ENCODE measurements at regions not wholly inside any gene's neighbourhood (a gene's known extent, or its start where the extent isn't known, plus 50 kb on each side); places are given as distances from the start of the nearest gene placed in this dataset.

DNA sequence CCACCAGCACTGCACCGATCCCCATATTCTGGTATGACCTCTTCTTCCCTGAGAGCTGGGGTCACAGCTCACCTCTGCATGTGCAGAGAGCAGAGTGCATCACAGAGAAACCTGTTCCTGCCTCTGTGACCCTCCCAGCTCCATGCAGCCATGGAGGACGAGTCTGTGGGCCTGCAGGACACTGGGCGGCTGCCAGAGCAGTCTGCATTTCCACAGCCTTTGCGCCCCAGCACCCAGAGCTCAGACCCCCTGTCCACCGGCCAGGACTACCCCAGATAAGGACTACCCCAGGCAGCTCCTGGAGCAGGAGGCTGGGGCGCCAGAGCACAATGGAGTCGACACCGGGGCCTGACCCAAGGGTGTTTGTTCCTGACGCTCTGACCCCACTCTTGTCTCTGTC is 308.1 kb upstream of the IRX1 start:
- no peak for FAIRE-seq
- DNase-seq (ENCODE audit: low spot score) = no peak

DNA sequence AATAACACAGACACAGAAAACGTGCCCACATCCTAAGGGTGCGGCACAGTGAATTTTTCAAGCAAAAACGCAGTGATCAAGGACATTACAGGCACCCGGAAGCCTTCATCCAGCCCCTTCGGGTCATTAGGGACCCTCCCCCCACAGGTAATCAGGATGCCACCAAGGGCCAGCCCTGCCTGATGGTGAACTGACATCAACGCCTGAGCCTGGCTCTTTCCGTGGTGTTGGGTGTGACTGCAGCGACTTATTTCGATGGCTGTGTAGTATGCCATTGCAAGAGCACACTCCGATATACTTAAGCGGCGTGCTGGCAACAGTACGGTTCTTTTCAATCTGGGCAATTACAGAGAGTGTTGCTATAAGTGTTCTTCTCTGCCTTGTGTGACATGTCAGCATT is 310.0 kb upstream of the IRX1 start:
- DNase-seq (ENCODE audit: low spot score) (no peak), FAIRE-seq (no peak)

DNA sequence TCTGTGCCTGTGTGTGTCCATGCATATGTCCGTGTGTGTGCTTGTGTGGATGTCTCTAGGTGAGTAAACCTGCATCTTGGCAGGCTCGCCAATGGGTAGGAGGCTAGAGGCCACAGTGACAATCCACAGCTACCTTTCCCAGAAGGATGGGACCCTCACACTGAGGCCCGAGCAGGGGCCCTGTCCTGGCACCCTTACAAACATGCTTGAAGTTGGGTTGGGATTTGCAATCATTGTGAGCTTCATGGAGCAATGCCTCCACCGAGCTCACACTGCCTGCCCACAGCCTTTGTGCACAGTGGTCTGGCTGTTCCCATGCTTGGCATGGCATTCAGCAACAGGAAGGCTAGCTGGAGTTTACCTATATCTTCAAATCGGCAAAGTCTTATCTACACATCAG is 311.1 kb upstream of the IRX1 start:
- no peak for FAIRE-seq

DNA sequence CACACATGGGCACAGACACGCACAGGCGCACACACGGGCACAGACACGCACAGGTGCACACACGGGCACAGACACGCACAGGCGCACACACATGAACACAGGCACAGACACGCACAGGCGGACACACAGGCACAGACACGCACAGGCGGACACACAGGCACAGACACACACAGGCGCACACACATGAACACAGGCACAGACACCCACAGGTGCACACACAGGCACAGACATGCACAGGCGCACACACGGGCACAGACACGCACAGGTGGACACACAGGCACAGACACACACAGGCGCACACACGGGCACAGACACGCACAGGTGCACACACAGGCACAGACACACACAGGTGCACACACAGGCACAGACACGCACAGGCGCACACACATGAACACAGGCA is 312.8 kb upstream of the IRX1 start:
- DNase-seq (ENCODE audit: low spot score) (no peak), FAIRE-seq (no peak)

More for the DNA sequence above, 311.1 kb upstream of the IRX1 start:
- no peak for DNase-seq (ENCODE audit: low spot score)

DNA sequence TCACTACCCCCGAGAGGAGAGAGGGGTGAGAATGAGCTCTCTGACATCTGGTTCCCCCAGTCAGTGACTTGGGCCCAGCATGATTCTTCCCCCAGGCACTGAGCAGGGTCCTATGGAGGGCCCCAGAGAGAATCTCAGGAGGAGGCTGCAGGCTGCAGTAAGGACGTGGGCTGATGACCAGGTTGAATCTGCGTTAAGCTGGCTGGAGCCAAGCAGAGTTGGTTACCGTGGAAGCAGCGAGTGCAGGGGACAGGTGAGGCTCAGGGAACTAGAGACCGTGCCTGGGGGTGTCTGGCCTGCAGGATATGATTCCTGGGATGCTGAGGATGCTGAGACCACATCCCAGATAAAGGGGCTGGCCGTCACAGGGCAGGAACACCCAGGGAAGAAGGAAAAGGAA is 314.3 kb upstream of the IRX1 start:
- no peak for FAIRE-seq
- no peak for DNase-seq (ENCODE audit: low spot score)

DNA sequence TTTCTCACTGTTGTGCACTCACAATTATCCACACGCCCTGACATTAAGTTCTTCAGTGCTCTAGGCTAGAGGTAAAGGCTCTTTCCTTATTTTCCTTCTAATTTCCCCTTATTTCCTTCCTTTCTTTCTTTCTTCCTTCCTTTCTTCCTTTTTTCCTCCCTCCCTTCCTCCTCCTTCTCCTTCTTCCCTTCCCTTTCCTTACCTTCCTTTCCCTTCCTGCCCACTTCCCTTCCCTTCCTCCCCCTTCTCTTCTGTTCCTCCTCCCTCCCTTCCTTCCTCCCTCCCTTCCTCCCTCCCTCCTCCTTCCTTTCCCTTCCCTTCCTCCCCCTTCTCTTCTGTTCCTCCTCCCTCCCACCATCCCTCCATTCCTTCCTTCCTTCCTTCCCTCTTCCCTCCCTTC is 317.0 kb upstream of the IRX1 start:
- DNase-seq (ENCODE audit: low spot score) = no peak
- FAIRE-seq = no peak

DNA sequence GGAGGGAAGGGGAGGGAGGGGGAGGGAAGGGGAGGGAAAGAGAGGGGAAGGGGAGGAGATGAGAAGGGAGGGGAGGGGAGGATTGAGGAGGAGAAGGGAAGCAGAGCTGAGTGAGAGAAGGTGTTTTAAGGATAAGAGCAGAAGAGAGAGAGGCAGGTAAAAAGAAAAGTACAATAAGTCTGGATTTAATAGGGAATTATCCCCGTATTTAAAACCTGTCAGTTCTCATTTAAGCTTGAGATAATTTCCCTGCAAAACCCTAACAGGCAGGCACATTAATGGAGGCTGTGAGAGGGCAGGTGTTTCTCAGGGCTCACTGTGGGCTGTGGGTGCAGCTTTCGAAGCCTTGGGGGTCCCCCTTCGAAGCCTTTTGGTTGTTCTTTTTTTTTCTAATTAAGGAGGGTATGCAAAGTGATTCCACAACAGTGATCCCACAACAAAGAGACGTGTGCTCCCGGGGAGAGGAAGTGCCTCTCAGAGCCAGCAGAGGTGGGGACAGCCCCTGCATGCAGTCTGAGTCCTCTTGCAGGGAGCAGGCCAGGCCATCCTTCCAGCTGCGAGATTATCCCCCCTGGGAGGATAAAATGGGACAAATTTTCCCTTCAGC is 317.9 kb upstream of the IRX1 start:
- DNase-seq (ENCODE audit: low spot score) (no peak), FAIRE-seq (no peak)

DNA sequence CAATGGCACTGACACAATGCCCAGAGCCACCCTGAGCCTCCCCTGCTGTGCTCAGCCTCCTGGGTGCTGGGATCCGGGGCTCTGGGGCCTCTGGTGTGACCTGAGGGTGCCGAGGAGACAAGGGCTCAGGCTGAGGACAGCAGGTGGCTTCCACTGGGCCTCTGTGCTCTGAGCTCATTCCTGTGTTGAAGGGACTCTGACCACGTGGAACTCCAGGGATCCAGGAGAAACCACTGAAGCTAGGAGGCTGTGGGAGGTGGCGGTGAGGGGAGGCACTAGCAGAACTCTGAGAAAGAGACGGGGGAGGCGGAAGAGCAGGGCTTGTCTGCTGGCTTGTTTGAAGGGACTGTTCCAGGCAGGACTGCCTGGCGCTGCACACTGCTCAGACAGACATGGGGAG is 318.7 kb upstream of the IRX1 start:
- FAIRE-seq (no peak), DNase-seq (ENCODE audit: low spot score) (no peak)

DNA sequence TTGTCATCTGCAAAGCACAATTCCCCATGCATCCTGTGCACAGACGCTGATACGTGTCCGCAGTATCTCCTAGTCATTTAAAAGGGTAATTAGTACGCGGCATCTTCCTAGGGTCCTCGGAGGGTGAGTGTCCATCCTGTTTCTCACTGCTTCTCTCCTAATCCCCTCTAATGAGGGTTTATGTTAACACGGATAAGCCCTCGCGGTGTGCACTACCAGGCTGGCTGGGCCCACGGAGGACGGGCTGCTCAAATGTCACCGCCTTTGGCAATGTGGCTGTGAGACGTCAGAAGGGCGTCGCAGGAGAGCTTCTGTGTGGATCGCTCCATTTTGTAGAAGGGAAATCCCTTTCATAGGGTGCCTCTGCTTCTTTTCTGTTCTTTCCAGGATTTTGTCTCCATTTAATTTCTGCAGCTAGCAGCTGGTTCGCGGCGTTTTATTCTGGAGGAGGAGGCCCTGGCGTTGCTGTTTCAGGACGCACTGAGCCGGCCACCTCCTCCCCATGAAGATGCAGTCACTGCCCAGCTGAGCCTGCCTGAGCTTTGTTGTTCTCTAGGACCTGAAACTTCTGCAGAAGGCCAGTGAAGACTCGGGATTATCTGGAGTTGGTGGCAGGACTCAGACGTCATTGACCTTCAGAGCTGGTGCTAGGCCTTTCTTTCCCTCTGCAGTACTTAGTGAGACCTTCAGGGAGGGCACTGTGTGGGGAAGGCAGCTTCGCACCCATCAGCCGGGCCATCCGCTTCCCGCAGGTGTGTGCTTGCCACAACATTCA is 326.1 kb upstream of the IRX1 start:
- no peak for FAIRE-seq
- DNase-seq (ENCODE audit: low spot score) = no peak

DNA sequence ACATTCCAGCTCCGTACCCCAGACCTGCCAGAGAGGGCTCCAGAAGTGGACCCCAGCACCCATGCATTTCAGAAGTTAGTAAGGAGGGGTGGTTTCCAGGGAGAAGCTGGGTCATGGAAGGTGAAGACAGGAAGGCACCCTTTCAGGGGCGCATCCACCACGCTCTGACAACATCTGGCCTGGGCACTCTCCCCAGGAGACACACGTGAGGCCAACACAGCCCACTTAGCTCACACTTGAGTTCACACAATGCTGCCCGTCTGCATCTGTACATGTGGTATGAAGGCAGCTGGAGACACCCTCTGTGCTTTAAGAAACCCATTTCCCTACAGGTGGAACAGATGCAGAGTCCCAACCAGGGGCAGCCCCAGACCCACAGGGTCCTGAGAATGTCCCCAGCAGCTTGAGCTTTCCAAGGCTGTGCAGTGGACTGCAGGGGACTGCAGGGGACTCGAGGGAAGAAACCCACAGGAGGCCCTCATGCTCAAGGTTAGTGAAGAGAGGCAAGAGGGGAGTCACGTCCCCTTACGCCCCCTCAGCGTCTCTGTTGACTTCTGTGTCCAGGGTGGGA is 326.8 kb upstream of the IRX1 start:
- FAIRE-seq (no peak), DNase-seq (ENCODE audit: low spot score) (no peak)

DNA sequence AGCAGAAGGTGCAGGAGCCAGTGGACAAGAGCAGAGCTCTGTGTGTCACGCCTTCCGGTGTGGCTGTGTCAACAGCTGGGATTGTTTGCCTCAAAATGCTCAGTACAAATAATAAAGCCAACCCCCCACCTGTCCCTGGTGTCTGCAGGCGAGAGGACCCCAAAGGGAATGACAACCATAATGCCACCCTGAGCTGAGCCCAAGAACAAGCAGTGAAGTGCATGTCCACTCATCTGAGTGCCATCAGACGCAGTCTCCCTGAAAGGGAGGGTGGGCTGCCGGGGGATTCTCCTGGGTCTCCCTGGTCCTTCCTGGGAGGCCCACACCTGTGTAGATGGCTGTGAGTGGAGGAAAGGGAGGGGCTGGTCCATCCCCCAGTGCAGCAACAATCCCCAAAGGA is 328.8 kb upstream of the IRX1 start:
- DNase-seq (ENCODE audit: low spot score) (no peak), FAIRE-seq (no peak)

DNA sequence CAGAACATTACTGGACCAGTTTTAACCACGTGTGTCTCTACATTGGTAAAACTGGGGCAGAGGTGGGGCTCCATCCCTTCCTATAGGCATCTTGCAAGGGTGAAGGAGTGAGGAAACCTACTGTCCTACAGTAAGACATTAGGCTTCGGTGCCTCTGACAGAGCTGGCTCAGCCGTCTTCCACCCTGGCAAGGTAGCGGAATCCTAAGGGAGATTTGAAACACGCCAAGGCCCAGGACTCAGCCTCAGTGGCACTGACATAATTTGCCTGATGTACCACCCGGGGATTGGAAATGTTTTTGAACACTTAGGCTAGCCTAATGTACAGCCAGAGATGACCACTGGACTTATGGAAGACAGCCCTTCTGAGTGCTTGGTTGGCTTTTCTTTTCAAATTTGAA is 329.7 kb upstream of the IRX1 start:
- DNase-seq (ENCODE audit: low spot score) (no peak), FAIRE-seq (no peak)

DNA sequence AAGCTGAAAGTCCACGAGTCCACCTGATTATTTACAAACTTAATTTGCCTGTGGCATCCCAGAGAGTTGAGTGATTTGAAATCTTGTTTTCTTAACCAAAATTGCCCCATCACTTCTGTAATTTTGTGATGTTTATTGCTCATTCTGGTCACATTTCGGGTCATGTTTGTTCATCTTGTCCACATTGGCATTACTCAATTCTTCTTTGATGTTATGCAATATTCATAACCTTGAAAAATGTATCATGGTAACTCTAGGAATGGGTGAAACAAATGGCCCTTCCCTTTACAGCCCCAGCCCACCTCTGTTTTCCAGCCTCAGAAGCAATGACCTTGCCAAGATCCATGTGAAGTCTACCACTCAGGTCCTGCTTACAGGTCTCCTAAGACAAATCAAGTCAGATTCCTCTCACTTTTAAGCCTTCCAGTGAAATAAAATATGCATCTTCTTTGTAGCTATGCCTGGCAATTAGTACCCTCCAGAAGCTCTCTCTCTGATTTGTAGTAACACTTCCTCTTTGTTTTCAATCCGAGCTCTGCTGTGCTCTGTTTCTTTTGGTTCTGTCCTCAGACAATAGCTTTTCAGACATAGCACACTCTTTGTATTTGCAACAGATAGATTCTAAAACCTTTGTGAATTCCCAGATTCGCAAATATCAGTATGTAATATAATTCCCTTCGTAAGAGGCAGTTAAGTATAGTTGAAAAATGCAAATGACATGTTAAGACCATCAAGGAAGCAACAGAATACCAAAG is 330.3 kb upstream of the IRX1 start:
- FAIRE-seq (no peak), DNase-seq (ENCODE audit: low spot score) (no peak)

DNA sequence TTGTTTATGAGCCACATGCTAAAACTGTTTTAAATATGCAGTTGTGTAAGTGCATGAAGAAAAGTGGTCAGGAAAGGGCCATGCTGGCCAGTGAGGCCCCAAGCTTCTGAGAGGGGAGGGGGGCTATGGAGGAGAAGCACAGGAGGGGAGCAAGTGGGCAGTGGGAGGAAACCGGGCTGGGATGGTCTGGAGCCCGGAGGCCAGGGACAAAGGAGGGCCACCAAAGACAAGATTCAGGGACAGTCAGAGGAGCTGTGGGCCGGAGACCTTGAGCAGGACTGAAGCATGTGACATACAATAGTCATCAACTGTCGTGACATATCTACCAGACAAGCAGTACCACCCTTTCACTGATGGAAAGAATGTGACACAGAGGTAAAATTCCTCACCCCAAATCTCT is 333.2 kb upstream of the IRX1 start:
- no peak for DNase-seq (ENCODE audit: low spot score)
- no peak for FAIRE-seq

DNA sequence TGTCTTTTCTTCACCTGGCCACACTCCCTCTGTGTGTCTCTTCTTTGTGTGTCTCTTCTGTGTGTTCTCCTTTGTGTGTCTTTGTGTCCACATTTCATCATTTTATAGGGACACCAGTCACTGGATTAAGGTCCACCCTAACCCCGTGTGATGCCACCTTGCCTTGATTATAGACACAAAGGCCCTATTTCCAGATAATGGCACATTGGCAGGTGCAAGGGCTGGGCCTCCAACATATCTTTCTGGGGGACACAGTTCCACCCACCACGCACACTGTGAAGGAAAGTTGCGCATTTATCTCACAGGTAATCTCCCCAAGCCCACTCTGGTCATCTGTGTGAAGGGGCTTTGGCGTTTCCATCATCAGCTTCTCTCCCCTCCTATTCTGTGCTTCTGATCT is 334.6 kb upstream of the IRX1 start:
- FAIRE-seq (no peak), DNase-seq (ENCODE audit: low spot score) (no peak)

DNA sequence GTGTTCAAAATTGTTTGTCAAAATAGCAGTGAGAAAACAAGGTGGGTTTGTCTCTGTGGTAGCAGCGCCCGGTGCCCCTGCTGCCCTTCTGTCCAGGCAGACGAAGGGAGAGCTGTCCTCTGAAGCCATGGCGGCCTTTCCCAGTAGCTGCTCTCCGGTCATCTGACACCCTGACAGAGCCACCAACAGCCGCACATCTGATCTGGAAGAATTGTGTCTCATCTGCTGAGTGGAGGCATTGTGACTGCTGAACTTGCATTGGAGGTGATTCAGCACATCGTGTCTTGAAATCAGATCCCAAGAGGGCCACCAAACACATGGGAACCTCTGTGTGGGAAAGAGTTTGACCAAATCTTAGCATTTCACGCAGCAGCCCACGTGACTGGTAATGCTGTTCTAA is 337.6 kb upstream of the IRX1 start:
- no peak for FAIRE-seq
- no peak for DNase-seq (ENCODE audit: low spot score)

DNA sequence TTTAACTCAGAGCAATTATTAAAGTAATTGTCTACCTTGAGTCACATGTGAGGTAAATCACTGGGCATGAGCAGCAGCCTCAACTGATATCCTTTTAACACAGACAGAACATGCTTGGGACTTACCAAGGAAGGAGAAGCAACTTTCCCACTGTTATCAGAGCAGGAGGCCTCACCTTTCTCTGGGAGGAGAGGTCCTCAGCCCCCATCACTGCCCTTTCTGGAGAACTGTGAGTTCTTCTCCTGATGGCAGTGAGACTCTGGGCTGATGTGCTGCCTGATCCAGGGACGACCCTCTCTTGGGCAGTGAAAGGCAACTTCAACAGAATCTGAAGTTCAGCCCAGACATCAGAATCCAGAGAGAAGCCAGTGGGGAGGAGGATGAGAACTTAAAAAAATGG is 343.4 kb upstream of the IRX1 start:
- FAIRE-seq = no peak

DNA sequence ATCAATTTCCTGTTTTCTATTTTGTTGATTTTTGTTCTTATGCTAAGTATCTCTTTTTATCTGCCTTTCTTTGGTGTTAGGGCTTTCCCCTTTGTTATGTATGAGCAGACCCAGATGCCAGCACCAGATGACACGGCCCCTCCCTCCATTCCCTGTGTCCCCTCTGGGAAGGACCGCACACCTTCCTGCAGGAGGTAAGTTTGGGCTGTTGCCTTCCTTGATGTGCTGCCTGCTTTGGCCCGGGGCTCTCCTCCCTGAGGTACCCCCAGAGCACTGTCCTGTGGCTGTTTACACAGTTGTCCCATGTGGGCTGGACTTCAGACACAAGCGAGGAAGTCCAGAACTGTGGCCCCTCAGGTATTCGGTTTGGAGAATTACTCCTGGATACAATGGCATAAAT is 343.8 kb upstream of the IRX1 start:
- DNase-seq (ENCODE audit: low spot score) (no peak), FAIRE-seq (no peak)

More for the DNA sequence above, 343.4 kb upstream of the IRX1 start:
- DNase-seq (ENCODE audit: low spot score) = no peak

DNA sequence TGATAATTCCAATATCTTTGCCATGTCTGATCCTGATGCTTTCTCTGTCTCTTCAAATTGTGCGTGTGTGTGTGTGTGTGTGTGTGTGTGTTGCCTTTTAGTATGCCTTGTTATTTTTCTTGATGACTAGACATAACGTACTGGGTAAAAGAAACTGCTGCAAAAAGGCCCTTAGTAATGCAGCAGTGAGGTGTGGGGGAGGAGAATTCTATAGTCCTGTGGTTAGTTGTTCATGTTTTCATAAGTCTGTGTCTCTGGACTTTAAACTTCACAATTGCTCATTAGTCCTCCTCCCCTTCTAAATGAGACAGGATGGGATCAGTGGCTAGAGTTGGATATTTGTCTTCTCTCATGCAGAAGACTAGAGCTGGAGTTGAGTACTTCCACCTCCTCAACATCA is 346.2 kb upstream of the IRX1 start:
- DNase-seq (ENCODE audit: low spot score) (no peak), FAIRE-seq (no peak)

DNA sequence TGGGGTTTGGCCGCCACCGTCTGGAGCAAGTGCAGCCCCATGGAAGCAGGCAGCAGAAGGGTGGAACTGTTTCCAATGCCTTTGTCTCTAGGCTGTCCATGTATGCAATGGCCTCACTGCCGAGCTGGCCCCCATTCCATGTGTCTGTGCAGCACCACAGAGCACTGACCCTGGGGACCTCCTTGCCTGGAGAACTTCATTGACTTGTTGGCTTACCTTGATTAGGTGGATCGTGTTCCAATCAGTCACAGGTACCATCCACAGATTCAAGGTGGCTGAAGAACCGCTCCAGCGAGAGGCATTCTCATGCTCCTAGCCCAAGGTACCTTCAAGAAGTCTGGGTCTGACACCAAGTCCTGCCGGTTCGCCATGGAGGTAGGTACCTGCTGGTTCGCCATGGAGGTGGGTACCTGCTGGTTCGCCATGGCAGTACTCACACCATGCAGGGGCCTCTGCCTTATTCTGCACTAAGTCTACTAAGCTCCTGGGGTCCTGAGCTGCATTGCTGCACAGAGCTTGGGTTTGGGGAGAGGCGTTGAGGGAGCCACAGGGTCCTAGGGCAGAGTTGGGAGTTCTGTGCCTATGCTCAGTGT is 358.3 kb upstream of the IRX1 start:
- no peak for DNase-seq (ENCODE audit: low spot score)

DNA sequence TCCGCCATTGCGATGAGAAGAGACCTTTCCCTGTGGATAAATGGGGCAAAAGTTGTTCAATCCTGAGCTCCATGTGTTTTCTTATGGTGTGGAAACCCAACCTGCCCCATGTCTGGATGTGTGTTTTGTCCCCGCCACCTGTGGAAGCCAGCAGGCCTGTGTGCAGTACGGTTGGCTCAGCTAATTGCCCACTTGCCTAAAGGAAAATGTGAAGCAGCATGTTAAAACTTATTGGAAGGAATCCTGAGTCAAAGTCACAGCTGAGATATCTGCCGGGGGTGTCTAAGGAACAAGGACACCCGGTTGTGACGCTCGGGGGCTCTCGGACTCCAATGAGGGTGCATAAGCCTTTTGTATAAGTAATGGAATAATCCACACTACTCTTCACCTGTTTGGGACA is 361.1 kb upstream of the IRX1 start:
- no peak for FAIRE-seq

More for the DNA sequence above, 358.3 kb upstream of the IRX1 start:
- FAIRE-seq = no peak

DNA sequence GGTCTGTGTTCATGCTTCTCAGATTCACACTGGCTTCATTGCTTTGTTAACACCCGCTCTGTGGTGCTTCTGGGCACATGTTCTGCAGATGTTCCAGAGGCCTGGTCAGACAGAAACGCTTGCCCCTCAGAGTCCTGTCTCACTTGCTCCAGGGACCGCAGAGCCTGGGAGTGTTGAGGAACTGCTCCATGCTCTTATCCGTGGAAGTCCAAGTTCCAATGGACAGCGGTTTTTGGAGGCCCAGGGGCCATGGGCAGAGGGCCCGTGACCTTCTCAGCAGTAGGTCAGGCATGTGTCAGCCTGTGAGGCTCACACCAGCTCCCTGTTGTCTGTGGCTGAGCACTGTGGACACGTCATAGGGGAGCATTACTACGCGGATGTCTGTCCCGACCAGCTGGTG is 364.7 kb upstream of the IRX1 start:
- no peak for FAIRE-seq
- DNase-seq (ENCODE audit: low spot score) = no peak

More for the DNA sequence above, 361.1 kb upstream of the IRX1 start:
- no peak for DNase-seq (ENCODE audit: low spot score)
